Left renal pelvis (tissue), 4 donors: ENCODE measurements at regions not wholly inside any gene's neighbourhood (a gene's known extent, or its start where the extent isn't known, plus 50 kb on each side); places are given as distances from the start of the nearest gene placed in this dataset.
"Not testable (repeated sequence)": the region's sequence is repeated elsewhere in the genome, so short reads cannot be mapped to it uniquely, and the experiment has no call there.

Experiments
- DNase-seq, 4 donors: peaks; one replicate each; pipeline ENCODE4 v3.0.0-alpha.2; 2013; ENCODE audit warnings: low read depth in 4 of 4, low spot score in 3 of 4

DNA sequence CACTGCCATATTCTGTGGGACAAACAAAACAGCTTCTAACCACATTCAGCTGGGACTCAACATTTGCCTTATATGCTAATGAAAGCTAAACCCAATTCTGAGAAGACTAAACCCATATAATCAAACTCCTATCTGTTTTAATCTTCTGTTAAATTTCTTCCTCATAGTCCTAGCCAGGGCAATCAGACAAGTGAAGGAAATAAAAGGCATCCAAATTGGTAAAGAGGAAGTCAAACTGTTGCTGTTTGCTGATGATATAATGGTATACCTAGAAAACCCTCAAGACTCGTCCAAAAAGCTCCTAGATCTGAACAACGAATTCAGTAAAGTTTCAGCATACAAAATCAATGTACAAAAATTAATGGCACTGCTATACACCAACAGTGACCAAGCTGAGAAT, 157.1 kb downstream of the PHLDA1 start:
- DNase-seq = no peak

DNA sequence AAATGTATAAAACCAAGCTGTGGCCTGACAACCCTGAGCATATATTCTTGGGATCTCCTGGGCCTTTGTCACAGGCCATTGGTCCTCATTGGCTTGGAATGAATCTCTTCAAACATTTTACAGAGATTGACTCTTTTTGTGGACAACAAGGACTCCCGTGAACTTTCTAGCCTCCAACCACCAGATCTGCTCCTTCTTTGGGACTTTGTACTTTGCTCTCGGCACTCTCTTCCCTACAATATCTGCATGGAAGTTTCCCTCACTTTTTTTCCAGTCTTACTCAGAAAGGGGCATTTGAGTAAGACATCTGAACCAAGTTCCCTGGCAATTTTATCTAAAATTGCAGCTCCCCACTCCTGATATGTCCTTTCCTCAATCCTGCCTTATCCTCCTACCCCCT, 158.8 kb downstream of the PHLDA1 start:
- DNase-seq = no peak

DNA sequence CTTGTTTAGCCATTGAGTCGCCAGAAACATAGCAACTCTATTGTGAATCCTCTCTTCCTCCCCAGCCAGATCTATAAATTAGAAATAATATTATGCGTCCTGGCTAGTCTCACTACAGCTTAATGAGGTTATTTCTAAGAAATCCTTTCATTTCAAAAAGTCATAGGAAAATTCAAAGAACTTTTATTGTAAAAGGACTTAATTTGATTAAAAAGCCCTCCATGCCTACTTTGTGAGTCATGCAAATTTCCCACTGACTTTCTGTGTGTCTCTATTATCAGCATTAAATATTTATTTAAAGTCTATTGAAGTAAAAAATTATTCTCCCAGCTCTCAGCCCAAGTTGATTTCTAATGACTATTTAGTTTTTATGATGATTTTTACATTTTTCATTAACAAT, 160.7 kb downstream of the PHLDA1 start:
- no peak for DNase-seq

DNA sequence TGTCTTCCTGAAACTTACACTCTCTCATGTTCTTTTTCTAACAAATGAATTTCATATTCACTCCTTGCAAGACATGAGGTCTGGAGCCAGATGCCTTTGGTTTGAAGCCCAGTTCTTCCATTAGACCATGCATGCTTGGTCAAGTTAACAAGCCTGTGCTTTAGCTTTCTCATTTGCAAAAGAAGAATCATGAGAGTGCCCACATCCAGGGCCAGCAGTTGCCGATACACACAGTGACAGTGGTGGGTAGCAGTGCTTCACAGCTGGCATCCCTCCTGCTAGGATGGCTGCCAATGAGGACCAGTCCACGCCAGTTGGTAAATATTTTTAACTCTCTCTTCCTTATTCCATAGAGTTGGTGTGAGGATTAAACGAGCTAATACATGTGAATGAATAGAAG, 163.1 kb downstream of the PHLDA1 start:
- no peak for DNase-seq

DNA sequence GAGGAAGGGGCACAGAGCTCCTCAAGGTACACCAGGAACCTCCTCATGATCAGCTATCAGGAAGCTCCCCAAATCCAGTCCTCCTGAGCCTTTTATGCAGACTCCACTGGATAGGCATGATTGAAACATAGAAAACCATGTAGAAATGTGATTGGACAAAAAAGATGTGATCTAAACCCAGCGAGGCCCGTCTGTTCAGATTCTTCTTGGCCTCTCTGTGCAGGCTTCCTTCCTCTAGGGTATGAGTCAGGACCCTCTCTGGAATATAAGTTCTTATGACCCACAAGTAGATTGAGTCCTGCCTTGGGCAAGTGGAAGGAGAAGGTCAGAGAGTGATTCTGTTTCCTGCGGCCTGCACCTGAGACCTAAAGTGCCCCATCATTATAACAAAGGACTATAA, 166.3 kb downstream of the PHLDA1 start:
- no peak for DNase-seq

DNA sequence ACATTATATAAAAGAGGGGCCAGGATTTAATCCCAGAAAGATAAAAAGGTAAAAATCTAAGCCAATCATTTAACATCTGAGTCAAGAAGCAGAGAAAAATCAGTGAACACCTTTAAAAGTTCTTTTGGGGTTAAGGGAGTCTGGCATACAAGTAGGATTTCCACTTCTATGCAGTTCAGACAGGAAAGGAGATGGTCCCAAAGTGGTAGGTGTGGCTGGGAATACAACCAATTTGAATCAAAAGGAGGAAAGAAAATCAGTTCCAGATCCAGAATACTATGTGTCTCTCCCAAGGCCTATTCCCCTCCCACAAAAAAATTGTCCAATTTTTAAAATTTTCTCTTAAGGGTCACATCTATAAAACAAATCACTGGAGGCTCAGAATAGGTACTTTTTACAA, 167.4 kb downstream of the PHLDA1 start:
- no peak for DNase-seq

DNA sequence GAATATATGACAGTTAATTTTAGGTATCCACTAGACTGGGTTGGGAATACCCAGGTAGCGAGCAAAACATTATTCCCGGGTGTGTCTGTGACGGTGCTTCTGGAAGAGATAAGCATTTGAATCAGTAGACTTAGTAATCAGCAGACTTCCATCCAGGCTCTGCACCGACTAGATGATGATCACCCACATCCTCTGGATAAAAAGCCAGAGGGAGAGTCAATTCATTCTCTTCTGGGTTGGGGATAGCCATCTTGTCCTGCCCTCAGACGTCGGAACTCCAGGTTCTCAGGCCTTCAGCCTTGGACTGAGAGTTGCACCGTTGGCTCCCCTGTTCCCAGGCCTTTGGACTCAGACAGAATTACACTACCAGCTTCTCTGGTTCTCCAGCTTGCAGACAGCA, 168.0 kb downstream of the PHLDA1 start:
- no peak for DNase-seq

DNA sequence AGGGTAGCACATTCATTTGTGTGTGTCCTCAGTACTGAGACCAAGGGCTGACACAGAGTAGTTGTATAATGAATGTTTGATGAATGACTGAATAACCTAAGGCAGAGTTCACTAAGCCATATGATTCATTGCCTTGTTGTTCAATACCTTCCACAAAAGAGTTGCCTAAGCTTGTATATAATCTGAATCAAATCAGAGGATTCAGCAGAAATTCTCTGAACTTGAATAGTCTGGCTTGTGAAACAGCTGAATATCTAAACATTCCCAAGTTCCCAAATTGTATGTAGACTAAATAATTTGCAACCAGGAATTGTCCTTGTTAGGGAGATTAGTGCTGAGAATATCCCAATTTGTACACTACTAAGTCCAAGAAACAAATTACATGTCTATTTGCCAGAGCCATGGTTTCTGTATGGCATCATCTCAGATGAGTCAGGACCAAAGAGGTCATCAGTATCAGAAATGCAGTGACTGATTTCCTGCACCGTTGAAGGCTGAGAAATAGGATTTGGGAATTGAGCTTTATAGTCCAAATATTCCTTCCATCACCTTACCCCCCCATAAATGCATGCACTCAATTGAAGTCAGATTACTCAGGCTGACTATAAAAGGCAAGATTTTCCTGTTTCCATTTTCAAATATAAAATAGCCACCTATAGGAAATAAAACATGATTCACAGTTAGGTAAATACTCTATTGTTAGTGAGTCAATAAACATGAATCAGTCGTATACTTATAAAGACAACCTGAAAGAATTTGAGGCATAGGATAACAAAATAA, 168.7 kb downstream of the PHLDA1 start:
- no peak for DNase-seq

DNA sequence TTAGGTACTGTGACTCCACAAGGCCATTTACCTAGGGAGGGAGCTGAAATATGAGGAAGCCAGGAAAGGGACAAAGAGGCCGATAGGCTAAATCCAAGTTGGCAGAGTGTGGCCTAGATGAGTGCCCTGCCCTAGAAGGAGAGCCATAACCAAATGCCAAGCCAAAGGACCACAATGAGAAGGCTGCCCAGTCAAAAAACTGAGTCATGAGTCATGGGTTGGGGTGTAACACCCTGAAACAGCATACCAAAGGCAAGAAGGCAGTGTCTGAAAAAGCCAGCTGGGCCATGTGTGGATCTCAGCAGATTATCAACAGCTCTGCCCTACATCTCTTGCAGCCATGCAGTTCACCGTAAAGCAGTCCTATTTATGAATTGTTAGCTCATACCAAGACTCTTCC, 171.7 kb downstream of the PHLDA1 start:
- no peak for DNase-seq

DNA sequence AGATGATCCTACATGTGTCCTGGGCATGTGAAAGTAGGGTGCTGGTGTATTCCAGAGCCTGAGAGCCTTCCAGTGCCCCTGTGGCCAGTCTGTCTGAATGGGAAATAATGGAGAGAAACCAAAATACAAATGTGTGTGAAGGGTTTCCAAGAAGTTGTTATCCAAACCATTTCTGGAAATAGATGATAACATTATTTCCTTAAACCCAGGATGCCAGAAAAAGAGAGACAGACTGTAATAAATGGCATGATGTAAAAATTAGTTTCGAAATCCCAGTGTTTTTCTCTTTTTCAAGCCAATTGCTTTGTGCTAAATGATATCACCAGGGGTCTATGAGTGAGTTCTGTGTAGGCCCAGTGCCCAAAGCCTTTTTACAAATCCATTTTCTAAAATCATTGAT, 175.3 kb downstream of the PHLDA1 start:
- DNase-seq = no peak

DNA sequence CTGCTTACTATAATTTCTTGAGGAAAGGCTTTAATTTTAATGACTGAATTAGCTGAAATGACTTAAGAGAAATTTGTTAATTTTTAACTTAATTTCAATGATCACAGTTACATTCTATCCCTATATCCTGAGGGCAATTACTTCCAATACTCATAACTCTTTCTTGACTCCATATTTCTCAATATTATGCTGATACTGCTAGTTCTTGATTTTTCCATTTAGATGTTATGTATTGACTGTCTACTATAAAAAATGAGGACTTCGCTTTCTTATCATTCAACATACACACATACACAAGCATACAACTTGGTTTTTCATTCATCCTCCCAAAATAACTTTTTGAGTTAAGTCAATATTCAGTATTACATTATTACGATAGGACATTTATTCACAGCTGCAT, 176.2 kb downstream of the PHLDA1 start:
- DNase-seq = no peak

DNA sequence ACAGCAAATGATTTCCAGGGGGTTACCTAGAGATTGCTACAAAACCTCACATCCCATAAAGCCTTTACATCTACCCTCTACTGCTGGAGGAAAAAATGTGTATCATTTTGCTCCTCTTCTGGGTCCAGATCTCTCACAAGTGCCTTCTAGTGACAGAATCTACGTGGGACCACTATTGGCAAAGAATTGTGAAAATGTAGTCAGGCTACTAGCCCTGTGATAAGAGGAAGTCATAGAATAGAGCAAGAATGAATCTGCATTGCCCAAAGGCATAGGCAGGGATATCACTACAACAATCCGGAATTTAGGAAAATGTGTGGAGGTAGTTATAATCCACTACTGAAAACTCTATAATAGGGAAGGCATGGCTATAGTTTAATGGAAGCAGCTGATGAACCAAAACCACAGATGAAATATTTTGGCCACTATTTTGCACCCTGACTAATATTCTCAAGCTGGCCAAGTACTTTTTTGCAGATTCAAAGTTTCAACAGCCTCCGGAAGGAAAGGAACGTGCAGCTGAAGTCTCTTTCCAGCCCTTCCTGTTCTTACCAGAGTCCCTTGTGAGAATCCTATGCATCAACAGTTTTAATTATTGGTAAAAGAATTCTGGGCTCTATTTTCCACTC, 176.8 kb downstream of the PHLDA1 start:
- DNase-seq = no peak

DNA sequence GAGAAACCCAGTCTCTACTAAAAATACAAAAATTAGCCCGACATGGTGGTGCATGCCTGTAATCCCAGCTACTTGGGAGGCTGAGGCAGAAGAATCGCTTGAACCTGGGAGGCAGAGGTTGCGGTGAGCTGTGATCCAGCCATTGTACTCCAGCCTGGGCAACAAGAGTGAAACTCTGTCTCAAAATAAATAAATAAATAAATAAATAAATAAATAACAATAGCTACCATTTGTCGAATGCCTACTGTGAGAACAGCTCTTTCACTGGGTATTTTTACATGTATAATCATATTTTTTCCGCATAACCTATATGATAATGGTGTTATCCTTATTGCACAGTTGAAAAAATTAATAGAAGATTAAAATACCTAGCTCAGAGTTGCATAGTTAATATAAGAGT, 177.4 kb downstream of the PHLDA1 start:
- DNase-seq = not testable (repeated sequence)

DNA sequence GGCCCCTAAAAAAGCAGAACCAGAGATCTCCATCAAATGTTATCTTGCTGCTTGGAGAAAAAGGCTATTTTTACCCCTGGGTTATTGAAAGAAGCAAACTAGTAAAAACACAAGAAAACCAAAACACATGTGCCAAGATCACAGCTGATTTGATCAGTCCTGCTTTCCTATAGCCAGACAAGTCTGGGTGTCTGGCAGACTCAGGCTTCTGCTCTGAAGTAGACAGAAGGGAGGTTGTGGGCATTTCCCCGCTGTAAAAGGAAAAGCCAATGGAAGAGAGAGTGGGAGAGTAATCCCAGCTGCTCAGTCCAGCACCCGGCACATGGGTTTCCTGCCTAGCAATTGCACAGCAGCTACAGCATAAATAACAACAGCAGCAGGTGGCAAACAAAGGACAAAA, 177.9 kb downstream of the PHLDA1 start:
- DNase-seq = no peak

DNA sequence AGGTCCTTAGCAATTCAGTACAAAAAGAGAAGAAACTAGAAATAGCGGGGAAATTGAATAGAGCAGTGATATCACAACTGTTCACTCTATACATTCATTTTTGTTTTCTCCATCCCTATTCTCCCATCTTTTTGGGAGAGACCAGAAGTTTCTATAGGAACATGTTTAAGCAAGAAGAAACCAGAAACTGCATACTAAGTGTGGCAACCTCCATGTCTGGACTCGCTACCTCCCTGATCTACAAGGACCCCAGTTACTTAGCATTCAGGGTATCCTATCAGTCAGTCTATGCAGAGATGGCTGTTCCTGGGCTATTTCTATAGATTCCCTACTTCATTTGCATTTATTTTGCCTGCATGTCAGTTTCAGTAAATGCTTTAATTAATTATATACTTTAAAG, 178.6 kb downstream of the PHLDA1 start:
- no peak for DNase-seq

DNA sequence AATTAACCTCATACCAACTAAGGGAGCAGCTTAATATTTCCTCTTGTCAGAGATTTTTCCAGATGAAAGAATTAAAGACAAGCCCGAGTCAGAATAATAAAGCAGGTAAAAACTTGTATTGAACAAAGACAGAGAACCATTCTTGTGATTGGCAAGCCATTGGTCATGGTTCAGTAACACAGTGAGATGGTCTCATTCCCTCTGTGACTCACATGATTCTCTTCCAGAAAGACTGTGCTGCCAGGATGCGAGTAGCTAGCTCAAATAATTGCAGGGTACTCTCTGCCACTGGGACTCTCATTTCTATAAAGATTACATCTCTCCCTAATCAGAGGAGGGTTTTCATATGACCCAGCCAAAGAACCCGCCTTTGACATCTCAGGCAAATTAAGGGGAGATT, 179.4 kb downstream of the PHLDA1 start:
- DNase-seq = no peak

DNA sequence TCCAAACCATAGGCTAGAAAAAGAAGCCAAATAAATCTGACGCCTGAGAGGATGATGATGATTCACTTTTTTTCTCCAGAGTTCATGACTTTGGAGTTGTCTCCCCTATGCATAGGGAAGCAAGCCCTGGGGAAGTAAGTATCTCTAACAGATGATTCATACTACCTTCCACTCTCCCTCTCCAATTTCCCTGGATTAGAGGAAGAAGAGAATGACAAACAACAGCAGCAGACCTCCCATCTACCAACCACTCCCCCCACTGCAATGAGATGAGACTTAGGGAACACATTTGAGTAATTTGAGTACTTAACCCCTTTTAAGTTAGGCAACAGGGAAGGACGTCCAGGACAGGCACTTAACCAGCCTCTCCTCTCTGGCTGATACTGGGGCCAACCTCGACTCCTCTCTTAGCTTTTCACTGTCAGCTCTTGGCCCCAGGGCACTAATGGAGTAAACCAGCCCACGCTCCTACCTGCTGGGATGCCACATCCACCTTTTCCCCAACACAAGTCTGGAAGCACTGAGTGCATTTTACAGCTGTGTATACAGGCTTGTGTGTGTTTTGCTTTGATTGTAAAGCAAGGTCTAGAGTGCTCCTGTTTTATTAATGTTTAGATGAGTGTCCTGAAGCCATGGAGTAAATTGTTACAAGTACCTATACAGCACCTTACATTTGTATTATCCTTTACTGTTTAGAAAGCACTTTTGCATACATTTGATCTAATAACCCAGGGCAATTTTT, 180.7 kb downstream of the PHLDA1 start:
- no peak for DNase-seq

DNA sequence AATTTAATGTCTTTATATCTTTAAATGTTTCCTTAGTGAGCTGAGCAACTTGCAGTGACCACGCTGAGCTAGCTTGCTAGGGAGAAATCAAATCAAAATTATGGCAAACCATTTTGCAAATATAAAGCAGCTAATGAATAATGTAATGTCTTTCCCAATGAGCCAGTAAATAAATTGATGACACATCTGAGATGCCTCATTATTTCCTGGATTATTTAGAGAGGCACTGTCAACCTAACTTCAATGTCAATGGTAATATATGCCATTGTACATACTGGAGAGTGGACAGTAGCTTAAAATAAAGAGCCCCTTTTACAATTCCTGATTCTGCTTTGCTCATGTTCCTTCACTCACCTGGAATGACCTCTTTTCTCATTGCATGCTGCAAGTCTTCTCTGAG, 182.6 kb downstream of the PHLDA1 start:
- no peak for DNase-seq

DNA sequence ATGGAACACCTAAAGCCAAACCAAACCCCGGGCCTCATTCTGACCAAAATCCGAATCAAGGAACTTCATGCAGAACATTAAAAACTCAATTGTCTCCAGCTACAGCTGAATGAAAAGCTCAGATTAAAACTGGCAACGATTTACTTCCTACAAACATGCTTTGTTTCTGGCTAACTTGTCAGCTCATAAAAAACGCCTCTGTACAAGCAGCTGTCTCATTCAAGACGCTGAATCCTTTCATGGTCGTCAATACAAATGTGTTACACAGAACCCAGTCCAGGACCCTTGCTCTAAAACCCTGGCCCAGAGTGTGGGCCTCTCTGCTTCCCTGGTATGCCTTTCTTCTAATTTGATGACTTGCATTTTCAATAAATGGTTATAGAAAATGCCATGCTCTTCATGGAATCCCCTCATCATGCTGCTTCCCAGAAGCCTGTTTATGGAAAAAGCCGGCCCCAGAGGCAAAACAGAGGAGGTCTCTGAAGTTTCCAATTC, 183.1 kb downstream of the PHLDA1 start:
- DNase-seq = no peak

DNA sequence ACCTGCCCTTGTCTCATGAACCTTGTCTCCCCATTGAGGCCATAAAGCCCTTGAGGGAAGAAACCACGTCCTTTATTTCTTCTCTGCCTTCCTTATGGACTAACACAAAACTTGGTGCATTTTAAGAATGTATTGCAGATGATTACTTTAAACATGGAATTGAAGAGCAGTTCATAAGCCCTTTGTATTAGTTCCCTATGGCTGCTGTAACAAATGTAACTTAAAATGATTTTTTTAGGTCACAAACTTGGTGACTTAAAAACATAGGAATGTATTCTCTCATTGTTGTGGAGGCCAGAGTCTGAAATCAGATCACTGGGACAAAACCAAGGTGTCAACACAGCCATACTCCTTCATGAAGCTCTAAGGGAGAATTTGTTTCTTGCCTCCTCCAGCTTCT, 185.5 kb downstream of the PHLDA1 start:
- DNase-seq = no peak

DNA sequence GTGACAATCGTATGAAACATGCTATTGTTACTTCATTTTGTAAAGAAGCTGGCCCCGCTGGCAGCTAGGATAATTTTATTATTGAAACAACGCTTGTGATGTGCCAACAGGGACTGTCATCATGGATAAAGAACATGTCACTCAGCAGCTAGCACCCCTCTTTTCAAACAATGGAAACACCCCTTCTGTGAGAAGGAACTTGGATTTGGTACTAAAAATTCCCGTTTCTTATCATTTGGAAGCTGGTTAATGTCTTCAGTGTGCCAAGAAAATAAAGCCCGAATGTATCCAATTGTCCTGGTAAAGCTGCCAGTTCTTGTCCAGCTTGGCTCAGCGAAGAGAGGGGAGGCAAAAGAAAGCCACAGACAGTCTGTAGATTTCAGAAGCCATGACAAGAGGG, 186.6 kb downstream of the PHLDA1 start:
- DNase-seq = no peak
